ENCODE measurements at regions not wholly inside any gene's neighbourhood (a gene's known extent, or its start where the extent isn't known, plus 50 kb on each side); places are given as distances from the start of the nearest gene placed in this dataset.

- 0 out of 2 replicates have a peak overlapping the region, but pooled peaks have one; percentile 28 for H4K91ac ChIP-seq (ENCODE audit: insufficient read depth, low read depth, low read length)
- no peak overlapping the region for H3K9ac ChIP-seq (ENCODE audit: low read depth, low read length)
- ChIA-PET POLR2A (ENCODE audit: unreplicated experiment) (no interaction called here), CTCF (interaction anchor here (0.6 to 1.7 kb wide), 6 partner anchors 11 to 515 kb away, joined by 3 to 6 read pairs (median 4); no protein-coding TSS in a partner anchor)
- H3K27me3 ChIP-seq (ENCODE audit: control insufficient read depth, insufficient read depth, low read length): no peaks in the 10 kb centered on the region
- no peaks in the 10 kb centered on the region for H4K20me1 ChIP-seq (ENCODE audit: insufficient read depth, low read length)
- H2AK5ac ChIP-seq (ENCODE audit: low read depth, low read length): no peak overlapping the region
- no peak overlapping the region for H3K56ac ChIP-seq (ENCODE audit: extremely low read depth, insufficient read depth, low read length)
- peak overlapping the region; percentile 19; the same call in 1 of the 2 replicates for H3K4ac ChIP-seq (ENCODE audit: low read depth, low read length)
- no peak overlapping the region for H3K4me2 ChIP-seq (ENCODE audit: low read depth, low read length)
- H3K27ac ChIP-seq (ENCODE audit: insufficient read depth, low read length): no peak overlapping the region
- no peaks in the 10 kb centered on the region for H3K36me3 ChIP-seq (ENCODE audit: control insufficient read depth, insufficient read depth, low read length)
- no peak overlapping the region for H4K8ac ChIP-seq (ENCODE audit: low read depth in 2 of 2, low read length in 2 of 2)
- in situ Hi-C loops (cut with MboI; ENCODE audit: low sequenced_read_pairs) (no loop called here), dilution Hi-C loops (cut with HindIII; ENCODE audit: low sequenced_read_pairs, unreplicated experiment) (no loop called here), intact Hi-C loops (cut with micrococcal nuclease) (loop anchor here (1.0 kb wide), 1 partner anchor 368 kb away; no protein-coding TSS in a partner anchor)
- H2BK120ac ChIP-seq (ENCODE audit: low read depth, low read length): peak overlapping the region; percentile 51; the same call in 1 of the 2 replicates
- H3K9me1 ChIP-seq (ENCODE audit: insufficient read depth, low read length): no peaks in the 10 kb centered on the region
- H3K9me3 ChIP-seq (ENCODE audit: control insufficient read depth, insufficient read depth, low read length): no peaks in the 10 kb centered on the region
- BruUV-seq (replicated peaks): no TSS peak
- H3K79me1 ChIP-seq (ENCODE audit: low read depth in 1 of 2, low read length in 2 of 2): no peaks in the 10 kb centered on the region
- H3K18ac ChIP-seq (ENCODE audit: low read depth, low read length): no peak overlapping the region
- H3K23ac ChIP-seq (ENCODE audit: low read depth, low read length): no peak overlapping the region
- H2BK15ac ChIP-seq (ENCODE audit: low read depth, low read length): 0 out of 3 replicates have a peak overlapping the region, but pooled peaks have one; percentile 25
- H2AFZ ChIP-seq (replicated peaks; ENCODE audit: low read length, poor library complexity): peak overlapping the region; percentile 70
- H2BK5ac ChIP-seq (ENCODE audit: low read depth, low read length, poor library complexity, severe bottlenecking): no peak overlapping the region
- peak; percentile 63 for DNase-seq
- no peak overlapping the region for H2AK9ac ChIP-seq (replicated peaks; ENCODE audit: low read depth, low read length, poor library complexity)
- ATAC-seq (ENCODE audit: low read depth): peak; percentile 91
- H3K14ac ChIP-seq (replicated peaks; ENCODE audit: low read depth, low read length): no peak overlapping the region; the same call in 1 of the 2 replicates
- H3K4me1 ChIP-seq (ENCODE audit: control insufficient read depth, insufficient read depth, low read length): no peaks in the 10 kb centered on the region
- H3K4me3 ChIP-seq (ENCODE audit: insufficient read depth, low read depth, low read length): no peak overlapping the region
- H2BK20ac ChIP-seq (ENCODE audit: low read depth, low read length): peak overlapping the region; percentile 42
- H4K5ac ChIP-seq (ENCODE audit: low read depth, low read length): no peak overlapping the region
- 17% methylated on average over 2 of the region's 10 CpGs; no CpG with 5 or more reads in 1 of the 2 experiments for WGBS, 2 experiments (ENCODE audit: extremely low coverage in 2 of 2, insufficient read length in 1 of 2)
- TF ChIP-seq ELK1 (IDR thresholded peaks at IDR 0.05; ENCODE audit: borderline replicate concordance, low read depth, low read length): no peak
- no peak for TF ChIP-seq RCOR1 (IDR thresholded peaks at IDR 0.05; ENCODE audit: insufficient replicate concordance, low read length)
- TF ChIP-seq MAZ (IDR thresholded peaks at IDR 0.05; ENCODE audit: borderline replicate concordance, low read depth, low read length): no peak
- TF ChIP-seq RAD21 (IDR thresholded peaks at IDR 0.05; ENCODE audit: low read length): peak; percentile 74
- TF ChIP-seq CHD1 (IDR thresholded peaks at IDR 0.05; ENCODE audit: low read depth, low read length): no peak
- peak; percentile 20; the same call in 1 of the 2 replicates for TF ChIP-seq MAFK (IDR thresholded peaks at IDR 0.05; ENCODE audit: low read depth, low read length)
- TF ChIP-seq FOS (IDR thresholded peaks at IDR 0.05; ENCODE audit: low read depth, low read length): no peak
- TF ChIP-seq BHLHE40 (IDR thresholded peaks at IDR 0.05; ENCODE audit: low read depth, low read length): no peak
- TF ChIP-seq CTCF (conservative IDR thresholded peaks at IDR 0.05; ENCODE audit: low read depth, low read length): peak; percentile 57
- TF ChIP-seq MXI1 (IDR thresholded peaks at IDR 0.05; ENCODE audit: borderline replicate concordance, low read depth, low read length): no peak
- peak; percentile 51 for TF ChIP-seq SMC3 (IDR thresholded peaks at IDR 0.05; ENCODE audit: low read depth, low read length)
- no peak for TF ChIP-seq POLR2A (IDR thresholded peaks at IDR 0.05; ENCODE audit: low read depth, low read length)
- TF ChIP-seq CEBPB (IDR thresholded peaks at IDR 0.05; ENCODE audit: low read depth, low read length): no peak
- no peak for TF ChIP-seq RFX5 (IDR thresholded peaks at IDR 0.05; ENCODE audit: low read depth, low read length)
- no peak for TF ChIP-seq USF2 (IDR thresholded peaks at IDR 0.05; ENCODE audit: low read depth, low read length)
Measured at GRCh38 chr1:115506924-115507589, 134.7 kb upstream of the VANGL1 start.

Data from IMR-90 (cell line).